ENCODE measurements at regions not wholly inside any gene's neighbourhood (a gene's known extent, or its start where the extent isn't known, plus 50 kb on each side); places are given as distances from the start of the nearest gene placed in this dataset.
A peak's percentile ranks its signal among the peaks of the same experiment; 100 is the strongest.
"Not testable (repeated sequence)": the region's sequence is repeated elsewhere in the genome, so short reads cannot be mapped to it uniquely, and the experiment has no call there.

DNA sequence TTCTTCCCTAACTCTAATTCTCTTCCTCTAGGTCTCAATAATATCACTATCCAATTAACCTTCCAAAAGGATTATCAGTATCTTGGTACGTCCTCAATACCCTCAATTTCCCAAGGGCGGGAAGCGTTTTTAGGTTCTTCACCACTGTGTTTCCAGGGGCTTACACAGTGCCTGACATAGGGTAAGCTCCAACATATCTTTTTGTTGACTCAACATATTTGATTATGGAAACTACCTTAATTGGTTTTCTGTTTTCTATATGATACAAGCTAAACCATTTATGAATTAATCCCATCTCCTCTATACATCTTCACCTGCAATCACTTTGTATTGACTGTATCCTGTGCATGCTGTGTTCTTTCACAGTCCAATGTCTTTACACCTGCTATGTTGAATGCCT is 987.3 kb downstream of the GRID1 start:
- H3K36me3 ChIP-seq (ENCODE audit: control insufficient read depth, insufficient read depth, low read length) = no peaks in the 10 kb centered on the region
- TF ChIP-seq, protein P1, sequence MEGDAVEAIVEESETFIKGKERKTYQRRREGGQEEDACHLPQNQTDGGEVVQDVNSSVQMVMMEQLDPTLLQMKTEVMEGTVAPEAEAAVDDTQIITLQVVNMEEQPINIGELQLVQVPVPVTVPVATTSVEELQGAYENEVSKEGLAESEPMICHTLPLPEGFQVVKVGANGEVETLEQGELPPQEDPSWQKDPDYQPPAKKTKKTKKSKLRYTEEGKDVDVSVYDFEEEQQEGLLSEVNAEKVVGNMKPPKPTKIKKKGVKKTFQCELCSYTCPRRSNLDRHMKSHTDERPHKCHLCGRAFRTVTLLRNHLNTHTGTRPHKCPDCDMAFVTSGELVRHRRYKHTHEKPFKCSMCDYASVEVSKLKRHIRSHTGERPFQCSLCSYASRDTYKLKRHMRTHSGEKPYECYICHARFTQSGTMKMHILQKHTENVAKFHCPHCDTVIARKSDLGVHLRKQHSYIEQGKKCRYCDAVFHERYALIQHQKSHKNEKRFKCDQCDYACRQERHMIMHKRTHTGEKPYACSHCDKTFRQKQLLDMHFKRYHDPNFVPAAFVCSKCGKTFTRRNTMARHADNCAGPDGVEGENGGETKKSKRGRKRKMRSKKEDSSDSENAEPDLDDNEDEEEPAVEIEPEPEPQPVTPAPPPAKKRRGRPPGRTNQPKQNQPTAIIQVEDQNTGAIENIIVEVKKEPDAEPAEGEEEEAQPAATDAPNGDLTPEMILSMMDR (IDR thresholded peaks at IDR 0.05; ENCODE audit: insufficient read depth, low read length, severe bottlenecking) = no peak
- FAIRE-seq = no peak

DNA sequence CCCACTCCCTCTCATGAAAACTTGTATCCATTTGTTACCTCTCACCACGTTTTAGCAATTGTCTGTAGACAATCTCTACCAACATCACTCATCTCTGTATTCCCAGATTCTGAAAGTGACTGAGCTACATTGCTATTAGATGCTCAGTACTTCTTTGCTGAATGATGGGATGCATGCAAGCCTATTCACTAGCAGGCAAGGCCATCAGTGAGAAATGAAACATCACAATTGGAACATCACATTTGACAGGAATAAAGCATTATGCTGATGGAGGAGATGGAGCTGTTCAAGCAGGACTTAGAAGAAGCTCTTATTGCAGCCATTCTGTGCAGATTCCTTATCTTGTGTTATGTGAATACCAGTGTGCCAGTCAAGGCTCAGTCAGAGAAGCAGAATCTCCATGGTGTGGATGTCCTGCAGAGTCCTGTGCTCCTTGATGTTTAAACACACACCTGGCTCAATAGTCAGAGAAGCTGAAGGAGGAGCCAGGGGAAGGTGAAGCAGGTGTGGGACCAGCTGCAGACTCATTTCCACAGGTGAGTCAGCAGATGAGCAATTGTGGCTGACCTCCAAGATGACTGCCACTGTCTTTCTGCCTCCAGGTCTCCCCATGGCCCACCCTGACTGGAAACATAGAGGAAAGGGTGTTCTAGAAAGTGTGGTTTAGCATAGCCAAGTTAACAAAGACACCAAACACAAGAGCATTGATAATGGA is 965.5 kb downstream of the GRID1 start:
- Histone ChIP-seq H3K4me3 (ENCODE audit: low read depth, low read length) (no peak overlapping the region), H3K27me3 (ENCODE audit: control insufficient read depth, insufficient read depth, low read length) (no peaks in the 10 kb centered on the region), H3K36me3 (ENCODE audit: control insufficient read depth, insufficient read depth, low read length) (no peaks in the 10 kb centered on the region)
- FAIRE-seq = peak; percentile 47
- DNase-seq (ENCODE audit: low read depth) = peak; percentile 70
- TF ChIP-seq, protein P1 (IDR thresholded peaks at IDR 0.05; ENCODE audit: insufficient read depth, low read length, severe bottlenecking) = no peak

More for the DNA sequence above, 987.3 kb downstream of the GRID1 start:
- no peak for DNase-seq (ENCODE audit: low read depth)
- Histone ChIP-seq H3K27me3 (ENCODE audit: control insufficient read depth, insufficient read depth, low read length) (no peaks in the 10 kb centered on the region), H3K4me3 (ENCODE audit: low read depth, low read length) (no peak overlapping the region)

DNA sequence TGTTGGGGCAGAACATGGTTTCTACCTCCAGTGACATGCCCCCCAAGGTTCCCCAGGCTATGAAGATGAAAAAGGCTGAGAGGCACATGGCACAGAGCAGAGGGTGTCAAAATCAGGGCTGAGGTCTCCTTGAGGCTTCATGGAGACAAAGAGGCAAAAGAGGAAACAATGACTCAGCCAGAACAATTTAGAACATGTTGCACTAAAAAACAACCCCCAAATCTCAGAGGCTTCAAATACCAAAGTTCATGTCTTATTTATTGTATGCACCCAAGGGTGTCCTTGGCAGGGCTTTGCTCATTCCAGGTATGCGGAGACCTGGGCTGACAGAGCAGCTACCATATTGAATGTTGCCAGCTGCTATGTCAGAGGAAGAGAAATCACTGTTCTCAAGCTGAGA is 964.1 kb downstream of the GRID1 start:
- FAIRE-seq = no peak
- TF ChIP-seq, protein P1 (IDR thresholded peaks at IDR 0.05; ENCODE audit: insufficient read depth, low read length, severe bottlenecking) = no peak

DNA sequence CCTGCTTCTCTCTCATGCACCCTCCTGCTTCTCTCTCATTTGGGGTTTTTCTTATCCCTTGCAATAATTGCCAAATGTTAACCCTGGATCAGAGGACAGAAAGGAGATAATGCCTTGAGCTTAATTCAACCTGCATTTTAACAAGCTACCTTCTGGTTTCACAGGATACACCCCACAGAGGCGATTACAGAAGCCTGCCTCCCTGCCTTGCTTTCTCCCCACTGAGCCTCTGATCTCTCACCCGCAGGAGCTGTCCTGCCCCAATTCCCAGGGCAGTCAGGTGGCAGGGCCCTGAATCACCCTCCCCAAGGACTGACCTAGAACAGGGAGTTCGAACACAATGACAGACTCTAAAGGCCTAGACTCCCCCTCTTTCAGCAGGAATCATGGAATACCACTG is 959.5 kb downstream of the GRID1 start:
- DNase-seq (ENCODE audit: low read depth) = no peak
- no peak for FAIRE-seq
- Histone ChIP-seq H3K4me3 (ENCODE audit: low read depth, low read length) (no peak overlapping the region), H3K27me3 (ENCODE audit: control insufficient read depth, insufficient read depth, low read length) (no peaks in the 10 kb centered on the region), H3K36me3 (ENCODE audit: control insufficient read depth, insufficient read depth, low read length) (no peaks in the 10 kb centered on the region)
- TF ChIP-seq, protein P1 (IDR thresholded peaks at IDR 0.05; ENCODE audit: insufficient read depth, low read length, severe bottlenecking) = no peak

More for the DNA sequence above, 964.1 kb downstream of the GRID1 start:
- H3K36me3 ChIP-seq (ENCODE audit: control insufficient read depth, insufficient read depth, low read length) = no peaks in the 10 kb centered on the region
- no peaks in the 10 kb centered on the region for H3K27me3 ChIP-seq (ENCODE audit: control insufficient read depth, insufficient read depth, low read length)
- DNase-seq (ENCODE audit: low read depth) = peak; percentile 76
- no peak overlapping the region for H3K4me3 ChIP-seq (ENCODE audit: low read depth, low read length)

DNA sequence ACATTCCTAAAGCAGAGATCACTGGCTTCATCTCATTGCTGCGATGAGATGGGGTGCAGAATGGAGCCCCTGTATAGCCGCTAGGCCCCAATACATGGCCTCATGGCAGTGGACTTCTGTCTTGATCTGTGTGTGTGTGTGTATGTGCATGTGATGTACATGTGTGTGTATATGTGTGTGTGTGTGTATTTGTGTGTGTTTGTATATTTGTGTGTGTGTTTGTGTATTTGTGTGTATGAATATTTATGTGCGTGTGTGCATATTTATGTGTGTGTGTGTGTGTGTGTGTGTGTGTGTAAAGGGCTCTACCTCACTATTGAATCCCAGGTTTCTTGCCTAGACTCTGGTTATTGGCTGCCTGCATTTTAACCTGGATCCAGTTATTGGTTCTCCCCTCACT is 958.2 kb downstream of the GRID1 start:
- DNase-seq (ENCODE audit: low read depth) = no peak
- Histone ChIP-seq H3K36me3 (ENCODE audit: control insufficient read depth, insufficient read depth, low read length) (no peaks in the 10 kb centered on the region), H3K27me3 (ENCODE audit: control insufficient read depth, insufficient read depth, low read length) (no peaks in the 10 kb centered on the region), H3K4me3 (ENCODE audit: low read depth, low read length) (no peak overlapping the region)
- no peak for FAIRE-seq
- TF ChIP-seq, protein P1 (IDR thresholded peaks at IDR 0.05; ENCODE audit: insufficient read depth, low read length, severe bottlenecking) = no peak

DNA sequence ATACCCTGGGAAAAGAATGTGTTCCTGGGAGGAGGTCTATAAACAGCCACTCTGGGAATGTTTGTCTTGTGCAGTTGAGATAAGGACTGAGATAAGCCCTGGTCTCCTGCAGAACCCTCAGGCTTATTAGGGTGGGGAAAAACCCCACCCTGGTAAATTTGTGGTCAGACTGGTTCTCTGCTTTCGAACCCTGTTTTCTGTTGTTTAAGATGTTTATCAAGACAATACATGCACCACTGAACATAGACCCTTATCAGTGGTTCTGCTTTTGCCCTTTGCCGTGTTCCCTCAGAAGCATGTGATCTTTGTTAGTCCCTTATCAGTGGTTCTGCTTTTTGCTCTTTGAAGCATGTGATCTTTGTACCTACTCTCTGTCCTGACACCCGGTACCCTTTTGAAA is 956.0 kb downstream of the GRID1 start:
- H3K27me3 ChIP-seq (ENCODE audit: control insufficient read depth, insufficient read depth, low read length); H3K4me3 ChIP-seq (ENCODE audit: low read depth, low read length); FAIRE-seq; DNase-seq (ENCODE audit: low read depth); H3K36me3 ChIP-seq (ENCODE audit: control insufficient read depth, insufficient read depth, low read length): not testable (repeated sequence)

Data from bronchial epithelial cell (primary cell).